ENCODE measurements at regions not wholly inside any gene's neighbourhood (a gene's known extent, or its start where the extent isn't known, plus 50 kb on each side); places are given as distances from the start of the nearest gene placed in this dataset.
"Not testable (repeated sequence)": the region's sequence is repeated elsewhere in the genome, so short reads cannot be mapped to it uniquely, and the experiment has no call there.

DNA sequence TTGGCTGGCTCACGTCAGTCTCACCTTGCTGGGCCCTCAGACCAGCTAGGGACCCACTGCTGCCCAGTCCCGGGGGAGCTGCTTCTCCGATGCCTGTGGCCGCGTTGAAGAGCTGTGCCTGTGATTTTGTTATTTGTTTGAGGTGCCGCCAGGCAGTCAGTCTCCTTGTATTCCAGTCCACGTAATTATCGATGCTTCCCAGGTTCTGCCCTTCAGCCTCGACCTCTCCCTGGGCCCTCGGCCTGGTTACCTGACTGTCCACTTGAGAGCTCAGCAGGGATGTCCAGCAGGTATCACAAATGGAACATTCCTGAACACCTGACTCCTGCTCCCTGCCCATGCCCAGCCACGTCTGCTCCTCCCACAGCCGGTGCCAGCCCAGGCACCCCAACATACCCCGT lies 195.9 kb upstream of the HS6ST1 start:
- no peak for DNase-seq

DNA sequence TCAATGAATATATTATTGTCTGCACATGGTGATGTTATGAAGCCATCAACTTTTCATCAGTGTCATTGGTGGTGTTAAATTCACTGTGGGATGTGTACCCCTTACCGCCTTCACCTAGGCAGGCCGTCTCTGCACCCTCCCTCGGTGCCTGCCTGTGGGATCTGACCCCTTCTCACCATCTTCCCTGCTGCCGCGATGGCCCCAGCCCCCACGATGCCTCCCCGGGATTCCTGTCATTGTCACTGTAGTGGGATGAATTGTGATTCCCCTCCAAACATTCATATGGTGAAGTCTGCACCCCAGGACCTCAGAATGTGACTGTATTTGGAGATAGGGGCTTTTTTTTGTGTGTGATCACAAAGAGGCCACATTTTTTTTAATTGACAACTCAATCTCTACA lies 198.3 kb upstream of the HS6ST1 start:
- DNase-seq = no peak

DNA sequence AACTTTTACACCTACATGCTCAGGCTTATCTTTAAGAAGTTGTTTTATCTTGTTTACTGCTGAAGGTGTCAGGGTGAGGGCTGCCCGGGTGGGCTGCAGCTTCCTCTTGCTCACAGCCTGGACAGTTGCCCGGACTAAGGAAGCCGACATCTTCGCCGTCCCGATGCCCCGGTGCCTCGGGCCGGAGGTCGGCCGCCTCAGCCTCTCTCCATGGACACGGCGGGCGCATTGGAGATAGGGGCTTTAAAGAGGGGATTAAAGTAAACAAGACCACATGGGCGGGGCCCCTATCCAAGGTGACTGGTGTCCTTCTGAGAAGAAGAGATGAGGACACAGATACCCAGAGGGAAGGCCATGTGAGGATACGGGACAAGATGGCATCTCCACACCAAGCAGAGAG lies 200.4 kb upstream of the HS6ST1 start:
- DNase-seq = not testable (repeated sequence)

DNA sequence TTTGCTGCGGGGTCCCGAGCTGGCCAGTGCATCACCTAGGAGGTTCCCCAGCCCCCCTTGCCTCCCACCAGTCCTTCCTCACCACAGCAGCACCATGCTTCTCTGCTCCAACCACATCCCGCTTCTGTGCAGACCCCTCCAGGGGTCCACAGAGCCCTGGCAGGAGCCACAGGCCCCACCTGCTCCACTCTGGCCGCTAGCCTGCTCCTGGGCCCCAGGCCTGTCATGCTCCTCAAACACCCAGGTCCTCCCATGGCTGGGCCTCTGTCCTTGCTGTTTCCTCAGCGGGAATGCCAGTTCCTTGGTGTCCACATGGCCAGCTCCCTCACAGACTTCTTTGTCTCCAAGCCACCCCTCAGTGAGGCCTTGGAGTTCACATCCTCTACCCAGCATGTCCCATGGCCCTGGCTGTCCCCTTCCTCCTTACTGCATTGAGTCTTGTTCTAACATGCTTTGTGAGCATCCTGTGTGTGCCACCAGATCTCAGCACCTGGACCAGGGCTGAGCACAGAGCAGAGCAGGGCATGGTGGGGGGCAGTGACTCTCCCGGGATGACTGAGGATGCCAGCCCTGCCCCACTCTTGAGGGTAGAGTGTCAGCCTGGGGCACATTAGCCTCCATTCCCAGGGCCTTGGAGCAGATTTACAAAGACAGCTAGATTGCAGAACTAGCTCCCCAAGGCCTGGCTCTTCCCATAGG lies 201.0 kb upstream of the HS6ST1 start:
- DNase-seq = no peak

DNA sequence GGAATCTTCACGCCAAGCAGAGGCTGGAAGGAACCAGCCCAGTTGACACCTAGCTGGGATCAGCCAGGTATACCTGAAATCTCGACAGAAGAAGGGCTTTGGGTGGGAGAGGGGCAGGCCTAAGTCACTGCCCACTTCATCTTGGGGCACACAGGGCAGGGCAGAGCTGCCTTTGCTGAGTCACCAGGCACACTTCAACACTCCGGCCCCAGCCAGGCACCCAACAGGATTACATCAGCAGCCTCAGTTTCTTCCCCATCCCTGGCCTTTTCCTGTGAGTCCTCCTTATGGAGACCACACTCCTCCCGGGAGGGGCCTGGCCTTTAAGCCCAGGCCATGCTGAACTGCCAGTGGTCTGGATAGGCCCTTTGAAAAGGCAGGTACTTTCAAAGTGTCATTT lies 201.7 kb upstream of the HS6ST1 start:
- DNase-seq = no peak

- no peak for DNase-seq
These were observed 202.1 kb upstream of the HS6ST1 start for GRCh38 chr2:128520791-128521190.

DNA sequence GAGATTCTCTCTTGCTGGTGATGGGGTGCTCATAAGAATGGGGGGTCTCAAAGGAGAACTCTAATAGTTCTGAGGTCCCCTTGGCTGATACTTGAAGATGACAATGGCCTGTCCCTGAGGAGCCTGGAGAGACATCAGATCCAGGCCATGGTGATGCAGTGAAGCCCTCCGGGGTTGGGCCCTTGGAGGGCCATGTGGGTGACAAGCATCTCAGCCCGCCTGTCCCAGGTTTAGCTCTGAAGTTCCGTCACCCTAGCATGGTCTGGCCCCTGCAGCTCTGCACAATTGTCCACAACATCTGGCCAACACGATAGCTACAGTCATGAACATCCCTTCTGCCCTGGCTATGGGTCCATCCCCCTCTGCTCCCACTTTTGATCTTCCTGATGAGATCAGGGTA lies 202.8 kb upstream of the HS6ST1 start:
- DNase-seq = no peak

DNA sequence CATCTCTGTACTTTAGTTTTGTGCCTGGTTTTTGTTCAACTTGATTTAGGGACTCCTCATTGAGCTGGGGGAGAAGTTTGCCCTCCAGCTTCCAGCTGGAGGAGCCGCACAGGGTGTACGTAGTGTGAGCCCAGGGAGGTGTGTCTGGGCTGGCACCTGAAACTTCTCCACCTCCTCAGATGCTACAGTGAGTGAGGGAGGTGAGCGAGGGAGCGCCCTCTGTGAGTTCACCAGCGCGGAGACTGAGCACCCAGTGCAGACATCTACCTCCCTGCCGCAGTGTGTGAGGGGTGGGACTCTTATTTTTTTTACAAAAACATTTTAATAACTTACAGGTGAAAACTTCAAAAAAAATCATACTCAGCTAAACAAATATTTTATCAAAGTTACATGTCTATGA lies 204.2 kb upstream of the HS6ST1 start:
- DNase-seq = no peak

GRCh38 chr2:128523457-128523856 lies 204.8 kb upstream of the HS6ST1 start:
- no peak for DNase-seq

- no peak for DNase-seq
These were observed 205.5 kb upstream of the HS6ST1 start for GRCh38 chr2:128524183-128524582.

- no peak for DNase-seq
These were observed 207.0 kb upstream of the HS6ST1 start for GRCh38 chr2:128525653-128526052.

GRCh38 chr2:128526455-128526976 lies 207.8 kb upstream of the HS6ST1 start:
- no peak for DNase-seq

DNA sequence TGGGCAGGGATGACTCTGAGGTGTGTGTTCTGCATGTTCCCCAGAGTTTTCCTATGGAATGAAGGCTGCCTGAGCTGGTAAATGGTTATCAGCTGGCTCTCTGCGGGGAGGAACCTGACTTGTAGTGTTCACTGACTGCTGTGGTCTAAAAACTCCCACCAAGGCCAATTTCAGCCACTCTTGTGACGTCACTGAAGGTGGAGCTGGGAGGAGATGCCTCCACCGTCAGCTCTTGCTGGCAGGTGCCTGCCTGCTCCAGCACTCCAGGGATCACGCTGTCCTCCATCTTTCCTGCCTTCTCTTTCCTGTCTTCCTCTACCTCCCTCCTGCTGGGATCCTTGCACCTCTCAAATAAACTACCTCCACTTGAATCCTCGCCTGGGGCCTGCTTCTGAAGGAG lies 209.5 kb upstream of the HS6ST1 start:
- DNase-seq = no peak

- DNase-seq = no peak
These were observed 211.4 kb upstream of the HS6ST1 start for GRCh38 chr2:128530025-128530573.

DNA sequence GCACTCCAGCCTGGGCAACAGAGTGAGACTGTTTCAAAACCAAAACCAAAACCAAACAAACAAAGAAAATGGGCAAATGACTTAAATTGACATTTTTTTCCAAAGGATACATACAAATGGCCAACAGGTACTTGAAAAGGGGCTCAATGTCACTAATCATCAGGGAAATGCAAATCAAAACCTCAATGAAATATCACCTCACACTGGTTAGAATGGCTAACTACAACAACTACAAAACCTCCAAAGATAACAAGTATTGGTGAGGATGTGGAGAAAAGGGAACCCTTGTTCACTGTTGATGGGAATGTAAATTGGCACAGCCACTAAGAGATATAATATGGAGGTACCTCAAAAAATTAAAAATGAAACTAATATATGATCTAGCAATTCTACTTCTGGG lies 213.2 kb upstream of the HS6ST1 start:
- no peak for DNase-seq

DNA sequence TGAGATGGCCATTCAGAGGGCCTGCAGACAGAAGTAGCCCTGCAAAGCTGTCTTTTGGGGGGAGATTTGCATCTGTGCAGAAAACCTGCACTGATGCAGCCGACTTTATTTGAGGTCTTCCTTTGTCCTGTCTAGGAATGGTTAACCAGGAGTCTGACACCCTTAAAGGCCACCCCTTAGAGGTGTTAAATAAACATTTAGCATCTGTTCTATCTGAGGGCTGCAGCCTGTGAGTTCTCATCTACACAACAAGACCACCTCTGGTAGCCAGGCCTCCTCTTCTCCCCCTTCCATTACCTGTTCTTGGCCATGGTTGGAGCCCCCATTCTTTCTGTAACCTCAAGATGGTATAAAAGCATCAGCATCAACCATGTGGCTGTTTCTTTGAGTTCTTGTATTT lies 214.4 kb upstream of the HS6ST1 start:
- no peak for DNase-seq

DNA sequence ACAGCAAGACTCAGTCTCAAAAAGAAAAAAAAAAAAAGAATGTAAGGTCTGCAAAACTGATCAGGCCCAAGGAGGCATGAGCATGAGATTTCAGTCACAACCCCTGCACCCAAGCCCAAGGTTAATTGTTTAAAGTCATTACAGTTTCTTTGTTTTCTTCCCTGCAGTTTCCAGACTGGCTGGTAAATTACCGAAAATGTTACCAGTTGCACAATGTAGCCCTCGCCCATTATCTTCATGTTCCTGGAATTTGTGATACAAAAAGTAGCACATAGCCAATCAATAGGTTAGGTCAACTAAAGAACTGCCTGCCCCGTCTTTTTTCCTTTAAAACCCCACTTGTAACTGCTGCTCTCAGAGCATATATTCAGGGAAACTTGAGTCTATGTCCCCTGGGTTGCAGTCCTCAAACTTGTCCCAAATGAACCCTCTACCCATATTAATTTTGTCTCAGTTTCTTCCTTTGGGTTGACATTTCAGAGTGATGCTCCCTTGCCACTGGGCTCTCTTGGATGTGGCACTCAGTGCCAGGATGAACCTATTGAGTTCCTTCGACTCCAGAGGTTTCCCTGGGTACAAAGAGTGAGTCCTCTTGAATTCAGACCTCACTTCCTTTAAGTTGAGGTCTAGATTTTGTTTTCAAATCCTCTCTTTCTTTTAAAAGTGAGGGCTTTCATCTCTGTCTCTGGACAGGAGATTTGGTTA lies 216.2 kb upstream of the HS6ST1 start:
- no peak for DNase-seq

DNA sequence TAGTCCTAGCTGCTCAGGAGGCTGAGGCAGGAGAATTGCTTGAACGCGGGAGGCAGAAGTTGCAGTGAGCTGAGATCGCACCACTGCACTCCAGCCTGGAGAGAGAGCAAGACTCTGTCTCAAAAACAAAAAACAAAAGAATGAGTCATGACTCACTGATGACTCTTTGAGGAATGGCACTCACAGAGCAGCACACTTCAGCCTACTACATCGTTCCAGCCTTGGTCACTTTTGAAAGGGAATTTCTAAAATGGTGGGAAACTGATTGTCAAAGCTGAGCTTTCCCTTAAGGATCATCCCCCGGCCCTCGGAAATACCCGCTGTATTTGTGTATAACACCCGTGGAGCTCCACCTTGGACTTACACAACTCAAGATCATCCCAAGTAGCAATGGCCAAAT lies 217.3 kb upstream of the HS6ST1 start:
- no peak for DNase-seq

DNA sequence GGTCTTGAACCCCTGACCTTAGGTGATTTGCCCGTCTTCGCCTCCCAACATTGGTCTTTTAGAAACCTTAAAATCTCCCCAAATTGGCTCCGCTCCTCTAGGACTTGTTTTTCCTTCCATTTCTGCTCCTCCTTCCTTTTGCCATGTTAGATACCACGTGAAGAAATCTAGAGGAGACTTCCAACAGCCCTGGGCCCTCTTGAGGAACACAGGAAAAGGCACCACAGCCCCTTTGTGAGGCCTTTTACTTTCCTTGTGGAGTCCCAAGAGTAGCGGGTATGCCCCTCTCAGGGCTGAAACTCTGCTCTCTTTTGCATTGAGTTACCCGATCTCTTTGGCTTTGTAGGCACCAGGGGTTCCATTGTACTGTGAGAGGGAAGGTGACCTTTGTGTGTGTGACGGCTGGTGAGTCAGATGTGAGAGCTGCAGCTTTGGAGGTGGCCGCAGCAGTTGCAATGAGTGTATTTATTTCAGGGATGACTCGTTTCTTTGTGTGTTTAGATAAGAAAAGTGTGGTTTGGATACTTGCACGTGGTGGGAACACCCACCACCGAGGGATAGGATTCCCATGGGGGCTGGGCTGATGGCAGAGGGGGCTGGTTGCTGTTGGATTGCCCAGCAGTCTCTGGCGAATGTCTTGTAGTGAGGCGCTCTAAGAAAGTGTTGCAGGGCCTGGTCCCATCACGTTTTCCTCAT lies 218.4 kb upstream of the HS6ST1 start:
- DNase-seq = no peak

DNA sequence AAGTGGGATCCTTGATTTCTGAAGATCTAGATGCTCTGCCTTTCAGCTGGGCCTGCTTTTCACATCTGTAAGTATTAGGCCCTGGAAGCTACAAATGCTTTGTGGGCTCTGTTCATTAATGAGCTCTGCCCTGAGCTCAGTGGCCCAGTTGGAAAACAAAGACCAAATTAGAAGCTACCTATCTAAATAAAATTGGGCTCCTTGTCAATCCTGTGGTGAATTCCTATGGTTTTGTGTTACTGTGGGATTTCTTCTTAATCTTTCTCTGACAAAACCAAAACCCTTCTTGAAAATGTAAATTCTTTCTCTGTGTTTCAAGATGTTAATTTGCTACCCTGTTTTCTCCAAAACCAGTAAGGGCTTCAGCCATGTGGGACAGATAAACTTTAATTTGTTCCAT lies 219.0 kb upstream of the HS6ST1 start:
- no peak for DNase-seq

DNA sequence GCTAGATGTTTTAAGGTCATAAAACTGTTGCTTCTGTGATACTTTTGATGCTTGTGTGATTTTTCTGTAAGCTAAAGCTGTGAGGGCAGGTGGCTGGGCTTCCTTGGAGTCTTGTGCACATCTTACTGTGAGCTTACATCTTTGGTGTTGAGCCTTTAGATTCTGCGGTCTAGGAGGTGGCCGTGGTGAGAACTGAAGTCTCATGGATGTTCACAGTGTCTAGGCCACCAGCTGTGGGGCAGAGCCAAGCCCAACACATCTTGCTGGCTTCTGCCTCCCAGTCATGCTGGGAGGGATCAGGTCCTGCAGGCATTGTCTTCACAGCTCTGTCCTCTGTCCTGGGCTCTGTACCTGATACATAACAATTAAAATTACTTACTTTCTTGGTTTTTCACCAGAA lies 219.7 kb upstream of the HS6ST1 start:
- DNase-seq = no peak

- DNase-seq = no peak
These were observed 222.0 kb upstream of the HS6ST1 start for GRCh38 chr2:128540670-128541069.

- no peak for DNase-seq
These were observed 222.8 kb upstream of the HS6ST1 start for GRCh38 chr2:128541448-128541847.

GRCh38 chr2:128543036-128543435 lies 224.4 kb upstream of the HS6ST1 start:
- no peak for DNase-seq
